ENCODE measurements at regions not wholly inside any gene's neighbourhood (a gene's known extent, or its start where the extent isn't known, plus 50 kb on each side); places are given as distances from the start of the nearest gene placed in this dataset.

- TF ChIP-seq CTCF (conservative IDR thresholded peaks at IDR 0.05 in 1 of 2, IDR thresholded peaks at IDR 0.05 in 1 of 2; ENCODE audit: extremely low read depth in 1 of 2, insufficient read depth in 1 of 2, low read depth in 1 of 2, low read length in 2 of 2) (no peak), EZH2 (IDR thresholded peaks at IDR 0.05; ENCODE audit: borderline replicate concordance, low read length) (no peak)
Measured at GRCh38 chr17:53619025-53619424, 203.7 kb upstream of the KIF2B start.

All from mammary epithelial cell (primary cell).